SHP77 treated with DMSO at 0.1 percent for 48 hours (cell line): ENCODE measurements at regions not wholly inside any gene's neighbourhood (a gene's known extent, or its start where the extent isn't known, plus 50 kb on each side); places are given as distances from the start of the nearest gene placed in this dataset.
A peak's percentile ranks its signal among the peaks of the same experiment; 100 is the strongest.

Experiments used
- DNase-seq: peaks from one replicate; lab custom pipeline; 2025; lab: John Stamatoyannopoulos, UW

DNA sequence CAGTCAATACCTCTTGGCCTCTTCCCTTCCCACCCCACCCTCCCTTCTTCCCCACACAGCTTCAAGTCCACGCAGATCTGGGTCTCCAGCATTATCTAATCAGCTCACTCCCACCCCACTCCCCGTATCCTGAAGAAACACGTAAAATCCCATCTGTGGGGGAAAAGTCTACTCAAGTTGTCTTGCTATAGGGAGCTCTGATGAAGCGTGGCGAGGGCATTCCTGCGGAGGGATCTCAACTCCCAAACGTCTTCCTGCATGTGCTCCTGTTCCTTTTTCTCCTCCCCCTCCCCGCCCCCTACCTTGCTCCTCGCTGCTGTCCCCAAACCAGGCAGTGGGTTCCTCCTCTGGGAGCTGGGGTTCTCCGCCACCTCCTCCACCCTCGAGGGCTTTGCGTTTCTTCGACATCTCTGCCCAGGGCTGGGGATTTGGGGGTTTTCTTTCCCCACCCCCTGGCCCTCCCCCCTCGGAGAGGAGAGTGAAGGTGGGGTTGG, 181.8 kb downstream of the TBXT start:
- DNase-seq: no peak

DNA sequence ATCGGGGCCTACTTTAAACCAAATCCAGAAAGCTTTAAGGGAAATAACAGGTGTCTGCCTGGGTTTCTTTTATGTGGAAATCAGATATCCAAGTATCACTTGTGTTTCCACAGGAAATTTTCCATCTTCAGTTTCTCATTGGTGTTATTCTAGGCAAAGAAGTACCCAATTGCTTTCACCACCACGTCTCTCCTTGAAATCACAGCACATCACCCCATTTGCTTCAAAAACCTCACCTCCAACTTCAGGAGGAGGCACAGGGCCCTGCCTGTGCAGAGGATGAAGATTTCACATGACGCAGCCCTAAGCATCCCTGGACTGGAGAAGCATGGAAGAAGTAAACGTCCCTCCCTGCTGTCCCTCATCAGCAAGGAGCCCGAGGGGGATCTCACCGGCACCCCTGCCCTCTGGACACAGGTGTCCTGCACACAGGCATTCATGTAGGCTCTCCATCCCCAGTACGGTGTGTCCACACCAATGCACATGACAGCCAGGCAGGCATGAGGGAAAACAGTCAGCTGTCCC, 182.3 kb downstream of the TBXT start:
- no peak for DNase-seq

DNA sequence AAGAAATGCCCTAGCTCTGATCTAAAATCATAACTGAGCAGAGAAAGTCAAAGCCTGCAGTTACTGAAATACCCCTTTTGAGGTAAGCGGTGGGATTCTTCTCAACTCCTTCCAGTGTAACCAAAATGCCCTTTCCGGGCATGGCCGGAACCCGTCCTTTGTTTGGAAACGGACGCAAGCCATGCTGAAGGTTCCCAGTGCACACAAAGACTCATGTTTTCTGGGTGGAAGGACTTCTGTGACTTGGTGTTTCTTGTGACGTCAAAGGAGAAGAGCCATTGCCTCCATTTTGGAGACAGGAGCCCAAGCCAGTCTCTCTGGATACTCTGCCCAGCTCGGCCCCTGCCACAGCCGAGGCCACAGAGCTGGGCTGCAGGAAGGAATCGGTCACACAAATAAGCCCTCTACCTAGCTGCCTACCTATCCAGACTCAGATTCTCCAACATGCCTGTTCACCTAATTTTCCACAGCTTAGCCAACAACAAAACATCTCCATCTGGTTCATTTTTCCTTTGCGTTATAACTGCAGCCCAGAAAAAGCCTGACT, 182.8 kb downstream of the TBXT start:
- peak; percentile 50 for DNase-seq

DNA sequence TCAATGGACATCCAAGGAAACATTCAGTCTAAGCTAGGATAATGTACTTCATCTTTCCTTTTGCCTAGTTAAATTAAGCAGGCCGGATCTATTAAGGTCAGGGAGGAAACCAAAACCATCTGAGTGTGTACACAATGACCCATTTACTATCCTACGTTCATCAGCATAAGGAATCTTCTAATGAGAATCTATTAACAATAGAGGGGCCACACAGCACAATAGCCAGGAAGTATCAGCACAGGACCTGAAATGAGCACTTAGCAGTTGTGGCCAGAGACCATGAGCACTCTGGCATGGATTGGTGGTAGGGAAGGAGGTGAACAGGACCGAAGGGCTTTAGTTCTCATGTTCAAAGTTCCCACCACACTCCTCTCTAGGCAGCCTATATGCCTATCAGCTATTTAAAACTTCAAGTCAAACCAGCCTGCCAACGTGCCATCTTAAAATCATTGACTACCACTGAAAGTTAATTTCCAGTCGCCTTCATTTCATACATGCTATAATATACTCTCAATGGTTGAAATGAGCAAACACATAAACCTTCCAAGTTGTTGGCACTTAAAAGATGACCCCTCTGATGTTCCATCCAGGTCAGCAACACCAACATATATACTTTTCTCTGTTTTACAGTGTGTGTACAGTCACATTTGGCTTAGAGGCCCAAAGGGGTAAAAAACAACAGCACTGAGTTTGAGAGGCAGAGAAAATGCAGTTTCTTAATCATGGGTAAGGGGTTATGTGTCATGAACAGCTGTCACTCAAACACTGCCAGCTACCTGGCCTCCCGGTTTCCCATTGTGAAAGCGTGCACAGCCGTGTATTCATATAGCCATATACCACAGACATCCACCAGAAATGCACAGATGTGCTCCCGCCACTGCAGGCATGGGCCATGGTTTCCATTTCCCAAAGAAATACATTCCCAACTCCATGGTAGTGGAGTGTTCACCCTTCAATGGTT, 184.3 kb downstream of the TBXT start:
- DNase-seq: no peak

DNA sequence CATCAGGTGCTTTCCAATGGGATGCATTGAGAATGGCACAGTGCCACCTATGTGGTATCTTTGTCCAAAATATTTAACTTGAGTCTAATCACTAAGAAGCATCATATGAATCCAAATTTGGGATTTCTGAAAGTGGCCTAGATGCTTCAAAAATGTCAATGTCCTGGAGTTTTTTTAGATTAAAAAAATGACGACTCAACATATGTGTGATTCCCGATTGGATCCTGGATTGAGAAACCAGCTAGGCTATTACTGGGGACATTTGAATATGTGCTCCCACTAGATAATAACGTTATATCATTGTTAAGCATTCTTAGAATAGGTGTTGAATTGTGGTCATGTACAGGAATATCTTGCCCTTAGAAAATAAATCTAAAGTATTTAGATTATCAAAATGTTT, 189.2 kb downstream of the TBXT start:
- DNase-seq: no peak

DNA sequence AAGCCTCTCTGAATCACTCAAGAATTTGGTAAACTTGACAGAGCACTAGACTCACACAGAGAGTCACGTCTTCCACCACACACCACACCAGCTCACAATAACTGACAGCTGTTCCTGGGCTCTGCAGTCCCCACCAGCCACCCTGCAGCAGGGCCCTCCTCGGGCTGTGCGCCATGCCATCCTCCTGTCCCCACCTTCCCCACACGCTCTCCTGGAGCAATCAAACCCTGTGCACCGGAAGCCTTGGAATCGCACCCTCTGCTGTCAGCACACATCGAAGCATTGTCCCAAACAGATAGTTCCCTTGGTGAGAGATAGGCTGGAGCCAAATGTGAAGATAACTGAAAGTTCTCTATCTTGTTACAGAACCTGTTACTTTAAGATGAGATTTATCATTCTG, 191.0 kb downstream of the TBXT start:
- DNase-seq: no peak

DNA sequence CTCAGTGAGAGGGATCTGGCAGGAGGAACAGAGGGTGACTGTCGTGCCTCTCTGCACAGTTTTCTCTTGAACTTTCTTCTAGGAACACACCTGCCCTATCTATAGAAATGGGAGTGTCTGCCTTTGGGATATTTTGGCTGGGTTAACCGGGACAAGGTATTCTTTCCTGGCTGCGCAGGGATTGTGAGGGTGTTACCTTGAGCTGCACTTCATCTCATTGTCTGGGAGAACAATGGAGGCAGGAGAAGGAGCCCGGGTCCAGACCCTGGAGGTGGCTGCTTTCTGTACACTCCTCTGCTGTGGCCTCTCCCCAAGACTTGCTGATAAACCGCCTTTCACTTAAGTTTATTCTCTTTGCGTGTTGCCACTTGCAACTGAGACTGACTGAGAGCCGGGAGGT, 192.8 kb downstream of the TBXT start:
- DNase-seq: no peak

DNA sequence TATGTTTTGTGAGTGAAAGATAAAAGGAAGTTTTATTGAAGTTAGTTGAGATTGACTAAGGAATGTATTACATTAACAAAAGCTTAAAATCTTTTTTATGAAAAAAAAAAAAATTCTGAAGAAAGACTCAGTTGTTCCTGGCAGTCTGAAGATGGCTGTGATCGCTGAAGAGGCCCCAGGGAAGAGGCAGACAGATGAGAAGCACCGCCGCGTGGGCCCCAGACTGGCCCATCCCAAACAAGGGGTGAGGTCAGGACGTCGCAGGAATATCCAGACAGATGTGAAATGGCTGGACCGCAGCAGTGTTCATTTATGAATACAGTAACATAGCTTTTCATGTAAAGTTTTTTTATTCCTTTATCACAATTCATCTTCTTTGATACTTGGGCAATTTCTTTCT, 194.2 kb downstream of the TBXT start:
- no peak for DNase-seq

DNA sequence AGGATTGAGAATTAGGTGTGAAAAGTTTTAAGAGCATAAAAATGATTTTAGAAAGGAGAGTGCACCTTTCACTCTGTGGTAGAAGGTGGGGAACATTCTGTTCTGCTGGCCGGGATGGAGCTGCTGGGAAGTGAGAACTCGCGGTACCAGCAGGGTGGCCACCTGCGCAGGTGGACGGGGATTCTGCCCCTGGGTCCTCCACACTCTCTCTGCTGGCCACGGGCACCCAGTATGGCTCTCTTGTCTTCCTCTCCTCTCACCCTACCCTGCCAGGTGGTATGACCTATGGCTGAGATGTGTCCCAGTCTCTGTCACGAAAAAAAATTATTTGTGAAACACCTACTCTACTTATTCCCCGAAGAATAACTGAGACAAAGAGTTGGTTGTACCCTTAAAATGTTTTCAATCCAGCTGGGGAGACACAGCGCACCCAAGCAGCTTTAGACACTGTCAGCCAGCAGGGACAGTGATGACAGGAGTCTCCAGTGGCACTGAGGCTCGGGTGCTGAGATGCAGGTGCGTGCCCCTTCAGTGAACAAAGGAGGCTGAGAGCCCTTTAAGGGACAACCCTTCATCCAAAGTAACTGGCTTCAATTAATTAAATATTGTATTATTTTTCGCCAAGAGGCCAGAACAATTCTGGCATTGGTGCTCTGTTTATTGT, 195.4 kb downstream of the TBXT start:
- DNase-seq: no peak

DNA sequence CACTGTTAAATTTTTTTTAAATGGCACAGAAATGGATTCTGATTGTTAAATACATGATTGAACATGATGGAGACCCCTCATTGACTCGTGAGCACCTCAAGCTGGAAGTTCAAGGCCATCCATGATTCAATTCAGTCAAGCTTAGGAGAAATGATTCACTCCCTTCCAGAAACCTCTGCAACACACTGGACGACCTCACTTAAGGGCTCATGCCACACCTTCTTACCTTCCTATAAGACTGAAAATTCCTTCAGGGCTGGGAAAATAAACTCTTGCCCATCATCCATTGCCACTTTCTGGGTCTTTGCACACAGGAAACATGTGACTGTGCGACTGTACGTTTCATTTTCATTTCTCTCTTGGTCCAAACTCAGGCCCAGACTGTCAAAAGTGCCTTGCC, 196.4 kb downstream of the TBXT start:
- DNase-seq: no peak

DNA sequence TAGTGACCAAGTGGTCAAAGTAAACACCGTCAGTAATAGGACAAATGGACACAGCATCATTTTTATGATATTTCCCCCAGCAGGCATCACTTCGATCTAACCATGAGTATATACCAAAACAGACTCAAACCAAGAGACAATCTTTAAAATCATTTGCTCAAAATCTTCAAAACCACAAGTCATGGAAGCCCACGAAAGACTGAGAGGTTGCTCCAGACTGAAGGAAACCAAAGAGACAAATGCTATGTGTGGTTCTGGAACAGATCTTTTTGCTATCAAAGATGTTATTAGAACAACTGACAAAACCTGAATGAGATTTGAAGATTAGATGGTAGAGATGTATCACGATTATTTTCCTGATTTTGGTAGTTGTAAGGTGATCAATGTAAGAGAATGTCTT, 197.7 kb downstream of the TBXT start:
- no peak for DNase-seq

DNA sequence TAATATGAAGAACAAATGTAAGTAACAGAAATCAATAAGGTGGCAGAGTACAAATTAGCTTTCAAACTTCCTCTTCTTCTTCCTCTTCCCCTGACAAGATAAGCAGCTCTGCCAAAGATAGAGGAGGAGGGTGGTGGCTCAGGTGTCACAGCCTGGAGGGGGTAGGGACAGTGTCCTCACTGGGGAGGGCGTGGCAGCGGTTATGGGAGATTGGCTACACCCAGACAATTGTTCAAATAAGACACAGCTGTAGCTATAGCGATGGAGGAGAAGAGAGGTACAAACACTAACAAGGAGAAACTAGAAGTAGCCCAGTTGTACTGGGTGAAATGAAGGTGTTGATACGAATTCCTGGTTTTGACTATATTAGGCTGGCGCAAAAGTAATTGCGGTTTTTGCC, 198.5 kb downstream of the TBXT start:
- DNase-seq: peak; percentile 25

DNA sequence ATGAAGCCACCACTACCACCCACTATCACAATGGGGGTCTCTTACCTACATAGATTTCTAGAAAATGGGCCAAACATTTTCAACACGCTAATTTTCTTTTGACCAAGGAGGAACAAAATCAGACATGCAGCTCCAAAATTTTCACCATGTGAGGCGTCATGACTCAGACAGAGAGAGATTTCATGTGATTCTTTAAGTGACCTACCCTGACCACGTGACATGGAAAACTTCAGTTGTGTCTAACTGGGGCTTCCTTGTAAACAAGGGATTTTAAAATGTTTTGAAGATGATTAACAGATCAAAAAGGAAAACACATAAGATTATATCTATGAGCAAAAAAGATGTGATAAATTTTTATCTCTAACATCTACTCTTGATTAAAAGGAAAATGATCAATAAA, 199.2 kb downstream of the TBXT start:
- DNase-seq: no peak

DNA sequence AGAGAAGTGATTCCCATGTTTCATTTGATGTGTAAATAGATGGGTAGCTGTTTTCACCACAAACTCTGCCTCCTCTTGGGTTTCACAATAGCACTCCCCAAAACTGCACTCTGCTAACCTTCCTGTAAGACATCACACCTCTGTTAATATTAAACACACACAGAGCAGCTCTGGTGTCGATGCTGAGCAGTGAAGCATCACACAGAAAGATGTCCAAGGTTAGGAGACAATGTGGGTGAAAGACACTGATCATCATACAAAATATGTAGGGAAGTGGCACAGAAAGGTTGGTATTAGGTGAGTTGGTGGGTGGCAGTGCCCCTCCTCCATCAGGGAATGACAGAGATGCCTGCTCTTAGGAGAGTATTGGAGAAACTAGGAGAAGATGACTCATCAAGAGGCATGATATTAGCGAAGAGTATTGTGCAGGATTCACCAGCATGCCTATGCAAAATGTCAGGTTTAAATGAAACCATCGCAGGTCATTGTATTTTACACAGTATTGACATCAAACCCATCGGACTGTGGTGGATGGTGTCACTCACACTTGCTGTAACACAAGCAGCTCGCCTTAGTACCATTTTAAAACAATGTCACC, 199.7 kb downstream of the TBXT start:
- no peak for DNase-seq

DNA sequence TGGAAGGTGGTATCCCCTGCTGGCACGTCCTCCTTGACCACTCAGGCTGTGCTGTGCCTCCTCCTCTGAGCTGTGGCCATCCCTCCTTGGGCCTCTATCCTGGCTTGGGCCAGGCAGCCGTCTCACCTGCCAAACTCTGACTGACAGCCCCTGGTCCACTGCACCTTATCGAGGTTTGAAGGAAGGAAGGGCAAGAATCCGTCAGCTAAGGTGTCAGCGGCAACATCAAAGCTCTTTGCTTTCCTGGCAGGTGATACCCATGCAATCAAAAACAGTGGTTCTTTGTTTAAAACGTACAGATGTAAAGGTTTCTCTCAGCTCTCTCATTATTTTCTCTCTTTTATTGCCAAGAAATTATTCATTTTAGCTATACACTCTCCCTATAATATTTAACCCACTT, 203.9 kb downstream of the TBXT start:
- DNase-seq: no peak

DNA sequence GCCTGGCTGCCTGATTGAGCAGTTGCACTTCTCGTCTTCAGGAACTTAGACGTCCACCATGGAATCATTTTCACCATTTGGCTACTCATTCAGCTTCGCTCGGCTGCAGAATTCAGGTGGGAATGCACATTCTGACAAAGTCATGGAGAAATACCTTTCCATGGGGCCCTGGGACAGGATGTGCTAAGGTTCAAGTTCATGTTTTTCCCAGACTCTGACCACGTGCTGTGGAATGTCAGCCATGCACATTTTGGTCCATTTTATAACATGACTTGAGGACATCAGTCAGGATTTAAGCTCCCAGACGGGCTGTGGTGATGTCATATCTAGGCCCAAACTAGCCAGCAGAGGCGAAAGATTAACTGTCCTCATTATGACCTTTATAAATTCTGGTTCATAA, 205.3 kb downstream of the TBXT start:
- DNase-seq: no peak

DNA sequence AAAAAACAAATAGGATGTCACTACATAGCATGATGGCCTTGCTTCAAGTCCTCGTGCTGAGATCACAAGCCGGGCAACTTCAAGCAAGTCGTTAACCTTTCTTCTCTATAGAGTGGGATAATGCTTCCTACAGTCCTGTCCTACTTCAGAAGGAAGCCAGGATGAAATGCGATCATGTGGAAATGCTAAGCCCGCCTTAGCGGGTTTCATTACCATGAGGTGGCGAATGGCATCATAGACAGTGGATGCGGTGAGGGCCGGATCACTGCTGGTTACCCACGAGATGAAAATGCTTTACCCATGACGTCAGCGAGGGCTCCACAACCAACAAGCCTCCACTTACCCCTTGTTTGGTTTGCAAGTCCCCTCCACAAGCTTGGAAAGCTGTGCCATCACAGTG, 206.4 kb downstream of the TBXT start:
- DNase-seq: no peak

DNA sequence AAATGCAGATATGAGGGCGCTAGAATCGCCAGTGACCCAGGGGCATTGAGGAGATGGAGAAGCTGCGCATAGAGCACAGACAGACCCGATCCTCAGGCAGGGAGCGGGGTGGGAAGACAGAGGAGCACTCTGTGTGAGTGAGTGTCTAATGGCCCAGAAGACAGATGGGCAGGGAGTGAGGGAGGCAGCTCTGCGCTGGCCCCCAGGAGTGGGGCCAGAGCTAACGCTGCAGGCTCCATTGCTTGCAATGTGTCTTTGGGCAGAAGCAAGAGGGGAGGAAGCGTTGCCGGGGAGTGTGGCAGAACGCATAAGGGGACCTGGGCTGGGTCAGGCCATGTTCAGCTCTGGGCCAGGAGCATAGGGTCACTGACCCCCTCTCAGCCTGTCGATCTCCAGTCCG, 207.0 kb downstream of the TBXT start:
- no peak for DNase-seq

DNA sequence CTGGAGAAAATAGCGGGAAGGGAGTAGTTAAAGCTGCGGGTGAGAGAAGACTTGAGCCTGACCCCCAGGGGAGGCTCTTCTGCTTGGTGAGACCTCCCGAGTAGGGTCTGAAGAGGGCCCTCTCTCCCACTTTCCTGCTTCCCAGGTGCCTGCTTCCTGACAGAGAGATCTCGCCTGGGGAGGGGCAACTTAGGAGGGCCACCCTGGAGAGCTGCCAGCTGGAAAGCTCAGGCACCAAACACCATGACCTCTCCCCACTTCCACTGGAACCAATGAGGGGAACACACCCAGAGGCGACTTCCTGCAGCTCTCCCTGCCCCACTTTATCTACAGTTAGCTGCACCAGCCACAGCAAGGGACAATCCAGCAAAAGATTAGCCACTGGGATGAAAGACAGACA, 208.0 kb downstream of the TBXT start:
- no peak for DNase-seq

DNA sequence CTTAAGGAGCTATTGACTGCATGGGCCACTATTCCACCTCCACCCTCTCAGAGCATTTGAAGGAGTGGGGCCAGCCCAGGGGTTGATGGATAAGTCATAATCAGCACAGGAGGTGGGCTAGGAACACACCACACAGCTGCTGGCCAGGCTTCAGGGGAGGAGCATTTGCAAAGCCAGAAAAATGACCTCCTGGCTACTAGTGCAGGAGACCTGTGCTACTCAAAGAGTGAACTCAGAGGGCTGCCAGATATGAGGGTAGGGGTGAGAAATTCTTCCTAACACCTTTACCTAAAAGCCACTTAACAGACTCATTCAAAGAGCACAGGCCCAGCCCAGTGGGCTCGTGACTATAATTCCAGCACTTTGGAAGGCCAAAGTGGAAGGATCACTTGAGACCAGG, 210.8 kb downstream of the TBXT start:
- DNase-seq: no peak

DNA sequence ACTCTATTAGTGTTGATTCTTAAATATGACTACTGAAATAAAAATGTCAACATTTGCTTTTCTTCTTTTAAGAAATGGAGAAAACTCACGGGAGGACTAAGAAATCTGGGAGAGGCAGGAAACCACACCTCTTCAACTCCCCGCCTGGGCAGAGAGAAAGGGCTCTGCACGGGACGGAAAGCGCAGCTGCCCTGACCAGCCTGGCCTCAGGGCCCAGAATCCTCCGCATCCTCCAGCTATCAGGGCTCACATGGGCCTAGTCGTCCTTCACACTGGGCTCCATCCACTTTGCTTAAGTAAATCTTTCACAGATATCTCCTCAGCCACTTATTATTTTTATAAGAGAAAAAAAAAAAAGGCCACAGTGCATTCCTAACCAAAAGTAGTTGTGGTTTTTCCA, 215.1 kb downstream of the TBXT start:
- DNase-seq: no peak

DNA sequence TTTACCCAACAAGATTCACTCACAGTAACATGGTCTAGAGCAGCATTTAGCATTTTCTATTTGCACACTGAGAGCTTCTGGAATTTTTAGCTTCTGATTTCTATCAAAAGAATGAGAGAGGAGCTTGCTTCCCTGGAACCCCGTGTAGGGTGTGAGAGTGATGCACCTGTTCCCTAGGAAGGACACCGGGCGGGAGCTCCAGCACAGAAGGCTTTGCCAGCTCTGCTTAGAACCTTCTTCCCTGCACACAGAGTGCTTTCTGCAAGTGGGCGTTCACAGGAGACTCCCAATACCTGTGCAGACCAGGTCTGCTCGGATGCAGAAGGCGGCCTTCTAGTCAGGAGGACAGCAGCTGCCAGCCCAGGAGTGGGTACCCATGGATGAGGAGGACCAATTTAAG, 217.3 kb downstream of the TBXT start:
- no peak for DNase-seq

DNA sequence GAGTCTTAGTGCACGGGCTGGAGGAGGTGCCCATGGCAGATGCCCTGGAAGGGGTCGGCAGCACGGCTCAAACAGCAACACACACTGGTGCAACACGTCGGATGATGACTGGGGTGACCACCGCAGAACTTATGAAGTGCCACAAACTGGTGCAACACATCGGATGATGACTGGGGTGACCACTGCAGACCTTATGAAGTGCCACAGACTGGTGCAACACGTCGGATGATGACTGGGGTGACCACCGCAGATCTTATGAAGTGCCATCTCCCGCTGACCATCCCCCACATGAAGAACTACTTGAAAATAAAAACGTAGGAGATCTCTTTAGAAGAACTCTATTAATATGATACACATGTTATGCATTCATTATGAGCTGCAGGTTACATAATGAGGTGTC, 218.3 kb downstream of the TBXT start:
- DNase-seq: no peak
